Uterus (tissue), 2 donors: ENCODE measurements at regions not wholly inside any gene's neighbourhood (a gene's known extent, or its start where the extent isn't known, plus 50 kb on each side); places are given as distances from the start of the nearest gene placed in this dataset.

ENCODE experiments used
- CTCF ChIP-seq, 4 experiments: fragments of 200-600 bp in 2 of 4; fragments of 450-650 bp in 2 of 4; sonication (generic) in 2 of 4; IDR thresholded peaks; one replicate each; pipeline ENCODE4 v1.5.1; 2016 to 2019; ENCODE audit warnings: antibody characterized with exemption in 4 of 4, mild to moderate bottlenecking in 2 of 4, moderate library complexity in 1 of 4
- POLR2A ChIP-seq, 2 donors: fragments of 450-650 bp; IDR thresholded peaks; one replicate each; pipeline ENCODE4 v1.6.1; 2016; ENCODE audit warnings: antibody characterized with exemption in 2 of 2, mild to moderate bottlenecking in 1 of 2, moderate library complexity in 1 of 2

DNA sequence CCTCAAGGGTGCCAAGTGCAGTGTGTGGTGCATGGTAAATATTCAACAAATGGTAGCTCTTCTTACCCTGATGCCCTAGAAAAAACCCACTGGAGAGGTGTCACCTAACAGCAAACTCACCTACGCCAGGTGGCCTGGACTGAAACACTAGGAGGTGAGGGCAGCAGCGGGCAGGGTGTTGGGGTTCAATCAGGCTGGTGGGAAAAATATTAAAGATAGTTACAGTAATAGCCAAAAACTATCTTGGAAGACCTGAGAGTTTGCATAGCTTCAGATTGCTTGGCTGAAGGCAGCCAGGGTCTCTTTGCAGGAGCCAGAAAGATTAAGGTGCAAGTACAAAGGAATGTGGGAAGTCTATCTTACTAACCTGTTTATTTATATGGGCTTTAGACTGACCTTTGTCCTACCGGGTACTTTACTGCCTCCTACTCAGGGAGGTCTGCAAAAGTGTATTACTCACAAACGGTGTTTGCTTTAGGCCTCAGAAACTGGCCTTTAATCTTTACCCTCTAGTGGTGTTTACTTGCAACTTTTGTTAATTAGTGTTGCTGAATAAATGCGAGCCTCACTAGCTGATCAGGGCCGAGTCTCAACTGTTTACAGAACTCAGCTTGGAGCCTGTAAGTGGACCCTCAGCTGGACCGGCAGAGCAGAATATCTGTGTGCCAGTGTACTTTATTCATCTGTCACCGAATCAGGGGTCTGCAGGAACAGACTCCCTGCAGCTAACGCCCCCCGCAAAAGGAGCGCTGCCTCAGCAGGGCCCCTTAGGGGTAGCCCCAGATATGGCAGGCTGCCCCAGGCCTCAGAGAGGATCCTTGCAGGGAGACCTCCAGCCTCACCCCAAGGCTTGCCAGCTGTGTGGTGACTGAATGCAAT, 63.9 kb downstream of the SYF2 start:
- TF ChIP-seq CTCF (IDR thresholded peaks at IDR 0.05) (no peak), POLR2A (IDR thresholded peaks at IDR 0.05) (no peak)
